ENCODE measurements at regions not wholly inside any gene's neighbourhood (a gene's known extent, or its start where the extent isn't known, plus 50 kb on each side); places are given as distances from the start of the nearest gene placed in this dataset.

GRCh38 chr9:100879884-100880283 is 148.6 kb upstream of the PLPPR1 start:
- TF ChIP-seq, protein P1, sequence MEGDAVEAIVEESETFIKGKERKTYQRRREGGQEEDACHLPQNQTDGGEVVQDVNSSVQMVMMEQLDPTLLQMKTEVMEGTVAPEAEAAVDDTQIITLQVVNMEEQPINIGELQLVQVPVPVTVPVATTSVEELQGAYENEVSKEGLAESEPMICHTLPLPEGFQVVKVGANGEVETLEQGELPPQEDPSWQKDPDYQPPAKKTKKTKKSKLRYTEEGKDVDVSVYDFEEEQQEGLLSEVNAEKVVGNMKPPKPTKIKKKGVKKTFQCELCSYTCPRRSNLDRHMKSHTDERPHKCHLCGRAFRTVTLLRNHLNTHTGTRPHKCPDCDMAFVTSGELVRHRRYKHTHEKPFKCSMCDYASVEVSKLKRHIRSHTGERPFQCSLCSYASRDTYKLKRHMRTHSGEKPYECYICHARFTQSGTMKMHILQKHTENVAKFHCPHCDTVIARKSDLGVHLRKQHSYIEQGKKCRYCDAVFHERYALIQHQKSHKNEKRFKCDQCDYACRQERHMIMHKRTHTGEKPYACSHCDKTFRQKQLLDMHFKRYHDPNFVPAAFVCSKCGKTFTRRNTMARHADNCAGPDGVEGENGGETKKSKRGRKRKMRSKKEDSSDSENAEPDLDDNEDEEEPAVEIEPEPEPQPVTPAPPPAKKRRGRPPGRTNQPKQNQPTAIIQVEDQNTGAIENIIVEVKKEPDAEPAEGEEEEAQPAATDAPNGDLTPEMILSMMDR (IDR thresholded peaks at IDR 0.05; ENCODE audit: low read depth, low read length): no peak
- TF ChIP-seq EZH2phosphoT487 (IDR thresholded peaks at IDR 0.05; ENCODE audit: low read depth): no peak

All from OCI-LY3 (cell line).